ENCODE measurements at regions not wholly inside any gene's neighbourhood (a gene's known extent, or its start where the extent isn't known, plus 50 kb on each side); places are given as distances from the start of the nearest gene placed in this dataset.

DNA sequence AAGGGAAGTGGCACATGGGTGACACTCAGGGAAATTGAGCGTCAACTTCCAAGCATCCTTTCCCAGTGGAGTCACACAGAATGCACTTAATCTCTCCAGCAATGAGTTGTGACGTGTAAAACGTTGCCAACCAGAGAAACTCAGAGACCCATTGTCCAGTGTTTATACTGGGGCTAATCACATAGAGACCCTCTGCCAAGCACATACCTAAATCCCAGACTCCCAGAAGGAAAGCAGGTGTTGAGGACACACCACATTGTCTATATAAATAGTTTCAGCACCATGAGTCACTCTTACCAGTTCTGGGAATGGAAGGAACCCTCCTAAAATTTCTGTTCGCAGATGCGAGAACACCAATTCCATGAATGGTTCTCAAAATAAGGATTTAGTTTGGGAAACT is 76.4 kb upstream of the BET1 start:
- H3K9ac ChIP-seq (ENCODE audit: low read length), result no peak overlapping the region

GRCh38 chr7:94082126-94082525 is 78.0 kb upstream of the BET1 start:
- Histone ChIP-seq H3K27me3 (ENCODE audit: control insufficient read depth in 1 of 2, insufficient read depth in 2 of 2, low read length in 2 of 2) (no peaks in the 10 kb centered on the region), H3K4me3 (ENCODE audit: low read depth in 1 of 2, low read length in 2 of 2) (no peak overlapping the region), H3K9me3 (ENCODE audit: low read length) (no peaks in the 10 kb centered on the region), H3K4me1 (ENCODE audit: insufficient read depth, low read length) (no peaks in the 10 kb centered on the region), H3K27ac (ENCODE audit: low read depth, low read length) (no peak overlapping the region), H3K9ac (ENCODE audit: low read length) (no peak overlapping the region), H3K36me3 (ENCODE audit: insufficient read depth, low read length) (no peaks in the 10 kb centered on the region)

More for the DNA sequence above, 76.4 kb upstream of the BET1 start:
- Histone ChIP-seq H3K36me3 (ENCODE audit: insufficient read depth, low read length) (no peaks in the 10 kb centered on the region), H3K4me3 (ENCODE audit: low read depth in 1 of 2, low read length in 2 of 2) (no peak overlapping the region), H3K4me1 (ENCODE audit: insufficient read depth, low read length) (no peaks in the 10 kb centered on the region), H3K27ac (ENCODE audit: low read depth, low read length) (no peak overlapping the region), H3K9me3 (ENCODE audit: low read length) (no peaks in the 10 kb centered on the region), H3K27me3 (ENCODE audit: control insufficient read depth in 1 of 2, insufficient read depth in 2 of 2, low read length in 2 of 2) (no peaks in the 10 kb centered on the region)

GRCh38 chr7:94087664-94088352 is 83.7 kb upstream of the BET1 start:
- H3K9ac ChIP-seq (ENCODE audit: low read length), result no peak overlapping the region
- no peaks in the 10 kb centered on the region for H3K27me3 ChIP-seq (ENCODE audit: control insufficient read depth in 1 of 2, insufficient read depth in 2 of 2, low read length in 2 of 2)
- H3K36me3 ChIP-seq (ENCODE audit: insufficient read depth, low read length), result no peaks in the 10 kb centered on the region
- no peaks in the 10 kb centered on the region for H3K9me3 ChIP-seq (ENCODE audit: low read length)
- H3K4me3 ChIP-seq (ENCODE audit: low read depth in 1 of 2, low read length in 2 of 2), result peak overlapping the region in 1 of 2 donors; percentile 56
- no peak overlapping the region for H3K27ac ChIP-seq (ENCODE audit: low read depth, low read length)
- no peaks in the 10 kb centered on the region for H3K4me1 ChIP-seq (ENCODE audit: insufficient read depth, low read length)

- H3K4me3 ChIP-seq (ENCODE audit: low read depth in 1 of 2, low read length in 2 of 2), result no peak overlapping the region
- H3K4me1 ChIP-seq (ENCODE audit: insufficient read depth, low read length), result no peaks in the 10 kb centered on the region
- no peaks in the 10 kb centered on the region for H3K36me3 ChIP-seq (ENCODE audit: insufficient read depth, low read length)
- no peak overlapping the region for H3K9ac ChIP-seq (ENCODE audit: low read length)
- H3K9me3 ChIP-seq (ENCODE audit: low read length), result no peaks in the 10 kb centered on the region
- H3K27me3 ChIP-seq (ENCODE audit: control insufficient read depth in 1 of 2, insufficient read depth in 2 of 2, low read length in 2 of 2), result no peaks in the 10 kb centered on the region
- H3K27ac ChIP-seq (ENCODE audit: low read depth, low read length), result no peak overlapping the region
Observed at GRCh38 chr7:94088560-94088959, 84.4 kb upstream of the BET1 start.

DNA sequence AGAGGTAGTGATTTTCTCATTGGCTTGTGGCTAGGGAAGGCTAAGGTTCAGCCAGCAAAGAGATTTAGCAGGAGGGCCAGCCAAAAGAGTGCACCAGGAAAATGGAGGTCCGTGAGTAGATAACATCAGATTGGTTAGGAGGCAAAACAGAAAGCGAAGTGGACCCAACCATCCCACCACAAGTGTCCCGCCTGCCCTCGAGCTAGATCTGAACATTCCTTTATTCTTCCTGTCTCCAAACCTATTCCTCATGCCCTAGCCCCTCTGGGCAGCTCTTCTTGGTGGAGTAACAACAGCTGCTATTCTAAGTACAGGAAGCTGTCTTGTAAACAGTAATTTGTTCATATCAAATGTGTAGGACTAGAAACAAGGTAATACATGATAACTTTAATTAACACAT is 85.7 kb upstream of the BET1 start:
- Histone ChIP-seq H3K4me3 (ENCODE audit: low read depth in 1 of 2, low read length in 2 of 2) (no peak overlapping the region), H3K9me3 (ENCODE audit: low read length) (no peaks in the 10 kb centered on the region), H3K27ac (ENCODE audit: low read depth, low read length) (no peak overlapping the region), H3K9ac (ENCODE audit: low read length) (no peak overlapping the region), H3K4me1 (ENCODE audit: insufficient read depth, low read length) (no peaks in the 10 kb centered on the region), H3K36me3 (ENCODE audit: insufficient read depth, low read length) (no peaks in the 10 kb centered on the region), H3K27me3 (ENCODE audit: control insufficient read depth in 1 of 2, insufficient read depth in 2 of 2, low read length in 2 of 2) (no peaks in the 10 kb centered on the region)

DNA sequence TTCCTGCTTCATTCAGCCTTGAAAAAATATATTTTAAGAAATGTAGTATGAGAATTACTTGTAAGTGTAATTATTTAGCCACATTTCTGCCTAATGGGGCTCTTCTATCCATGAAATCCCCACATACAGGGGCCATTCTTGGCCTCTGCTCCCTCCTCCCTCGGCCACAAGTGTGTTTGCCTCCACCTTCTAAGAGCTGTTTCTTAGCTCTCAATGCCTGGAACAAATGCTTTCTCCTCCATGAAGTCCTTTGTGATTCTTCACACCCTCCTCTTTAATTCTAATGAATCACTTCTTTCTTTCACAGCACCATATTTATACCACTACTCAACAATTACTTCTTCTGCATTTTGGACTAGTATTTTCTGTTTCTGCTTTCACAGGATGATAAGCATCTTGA is 88.8 kb upstream of the BET1 start:
- Histone ChIP-seq H3K36me3 (ENCODE audit: insufficient read depth, low read length) (no peaks in the 10 kb centered on the region), H3K4me3 (ENCODE audit: low read depth in 1 of 2, low read length in 2 of 2) (no peak overlapping the region), H3K9ac (ENCODE audit: low read length) (no peak overlapping the region), H3K27ac (ENCODE audit: low read depth, low read length) (no peak overlapping the region), H3K27me3 (ENCODE audit: control insufficient read depth in 1 of 2, insufficient read depth in 2 of 2, low read length in 2 of 2) (no peaks in the 10 kb centered on the region), H3K4me1 (ENCODE audit: insufficient read depth, low read length) (no peaks in the 10 kb centered on the region), H3K9me3 (ENCODE audit: low read length) (no peaks in the 10 kb centered on the region)

DNA sequence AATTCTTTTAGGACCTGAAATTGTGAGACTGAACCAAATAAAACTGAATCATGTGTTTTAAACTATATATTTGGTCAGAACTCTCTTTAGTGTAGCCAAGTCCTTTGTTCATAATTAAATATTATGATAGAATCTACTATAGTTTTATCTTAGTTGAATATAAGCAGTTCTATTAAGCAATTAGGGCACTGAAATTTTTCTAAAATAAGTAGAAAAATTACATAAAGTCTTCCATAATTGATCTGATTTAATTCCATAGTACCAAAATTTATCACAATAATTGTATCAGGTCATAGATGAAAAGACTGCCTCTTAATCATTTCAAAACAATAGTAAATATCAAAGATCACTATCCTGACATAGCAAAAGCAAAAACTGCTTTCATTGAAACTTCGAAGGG is 90.1 kb upstream of the BET1 start:
- Histone ChIP-seq H3K9ac (ENCODE audit: low read length) (no peak overlapping the region), H3K27me3 (ENCODE audit: control insufficient read depth in 1 of 2, insufficient read depth in 2 of 2, low read length in 2 of 2) (no peaks in the 10 kb centered on the region), H3K9me3 (ENCODE audit: low read length) (no peaks in the 10 kb centered on the region), H3K4me3 (ENCODE audit: low read depth in 1 of 2, low read length in 2 of 2) (no peak overlapping the region), H3K27ac (ENCODE audit: low read depth, low read length) (no peak overlapping the region), H3K4me1 (ENCODE audit: insufficient read depth, low read length) (no peaks in the 10 kb centered on the region), H3K36me3 (ENCODE audit: insufficient read depth, low read length) (no peaks in the 10 kb centered on the region)

GRCh38 chr7:94095316-94096009 is 91.3 kb upstream of the BET1 start:
- Histone ChIP-seq H3K9ac (ENCODE audit: low read length) (no peak overlapping the region), H3K9me3 (ENCODE audit: low read length) (no peaks in the 10 kb centered on the region), H3K36me3 (ENCODE audit: insufficient read depth, low read length) (no peaks in the 10 kb centered on the region), H3K27me3 (ENCODE audit: control insufficient read depth in 1 of 2, insufficient read depth in 2 of 2, low read length in 2 of 2) (no peaks in the 10 kb centered on the region), H3K4me3 (ENCODE audit: low read depth in 1 of 2, low read length in 2 of 2) (no peak overlapping the region), H3K27ac (ENCODE audit: low read depth, low read length) (no peak overlapping the region), H3K4me1 (ENCODE audit: insufficient read depth, low read length) (no peaks in the 10 kb centered on the region)

DNA sequence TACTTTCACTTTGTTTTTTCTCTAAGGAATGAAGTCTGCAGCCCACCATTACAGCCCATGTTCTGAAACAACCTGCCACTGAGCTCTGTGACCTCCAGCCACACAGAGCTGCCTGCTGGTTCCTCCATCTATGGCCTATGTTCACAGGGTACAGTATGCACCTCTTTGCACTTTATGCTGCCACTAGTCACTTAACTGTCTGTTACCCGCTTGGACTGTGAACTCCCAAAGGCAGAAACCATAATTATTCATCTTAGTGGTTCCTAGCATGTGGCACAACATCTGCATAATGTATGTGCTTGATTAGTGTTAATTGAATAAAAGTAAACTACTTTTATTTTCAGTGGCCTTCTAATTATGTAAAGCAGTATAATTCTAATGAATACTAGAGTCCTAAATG is 95.5 kb upstream of the BET1 start:
- H3K36me3 ChIP-seq (ENCODE audit: insufficient read depth, low read length), result no peaks in the 10 kb centered on the region
- no peak overlapping the region for H3K27ac ChIP-seq (ENCODE audit: low read depth, low read length)
- H3K9me3 ChIP-seq (ENCODE audit: low read length), result no peaks in the 10 kb centered on the region
- H3K9ac ChIP-seq (ENCODE audit: low read length), result no peak overlapping the region
- H3K4me1 ChIP-seq (ENCODE audit: insufficient read depth, low read length), result no peaks in the 10 kb centered on the region
- H3K27me3 ChIP-seq (ENCODE audit: control insufficient read depth in 1 of 2, insufficient read depth in 2 of 2, low read length in 2 of 2), result no peaks in the 10 kb centered on the region
- H3K4me3 ChIP-seq (ENCODE audit: low read depth in 1 of 2, low read length in 2 of 2), result no peak overlapping the region

- Histone ChIP-seq H3K4me1 (ENCODE audit: insufficient read depth, low read length) (no peaks in the 10 kb centered on the region), H3K27ac (ENCODE audit: low read depth, low read length) (no peak overlapping the region), H3K9me3 (ENCODE audit: low read length) (no peaks in the 10 kb centered on the region), H3K4me3 (ENCODE audit: low read depth in 1 of 2, low read length in 2 of 2) (no peak overlapping the region), H3K27me3 (ENCODE audit: control insufficient read depth in 1 of 2, insufficient read depth in 2 of 2, low read length in 2 of 2) (no peaks in the 10 kb centered on the region), H3K36me3 (ENCODE audit: insufficient read depth, low read length) (no peaks in the 10 kb centered on the region), H3K9ac (ENCODE audit: low read length) (no peak overlapping the region)
Observed at GRCh38 chr7:94100723-94101345, 96.7 kb upstream of the BET1 start.

GRCh38 chr7:94104301-94104700 is 100.1 kb upstream of the BET1 start:
- H3K36me3 ChIP-seq (ENCODE audit: insufficient read depth, low read length), result no peaks in the 10 kb centered on the region
- no peak overlapping the region for H3K27ac ChIP-seq (ENCODE audit: low read depth, low read length)
- H3K4me3 ChIP-seq (ENCODE audit: low read depth in 1 of 2, low read length in 2 of 2), result no peak overlapping the region
- H3K9ac ChIP-seq (ENCODE audit: low read length), result no peak overlapping the region
- H3K9me3 ChIP-seq (ENCODE audit: low read length), result no peaks in the 10 kb centered on the region
- no peaks in the 10 kb centered on the region for H3K27me3 ChIP-seq (ENCODE audit: control insufficient read depth in 1 of 2, insufficient read depth in 2 of 2, low read length in 2 of 2)
- H3K4me1 ChIP-seq (ENCODE audit: insufficient read depth, low read length), result no peaks in the 10 kb centered on the region
